GM21423 (cell line): ENCODE measurements at regions not wholly inside any gene's neighbourhood (a gene's known extent, or its start where the extent isn't known, plus 50 kb on each side); places are given as distances from the start of the nearest gene placed in this dataset.
"Not testable (repeated sequence)": the region's sequence is repeated elsewhere in the genome, so short reads cannot be mapped to it uniquely, and the experiment has no call there.

Experiments
- ATAC-seq: cut with Tn5 transposase; IDR thresholded peaks from one replicate; pipeline ENCODE4 v1.9.1; 2021; ENCODE audit warnings: mild to moderate bottlenecking, moderate library complexity; ENCODE audit not compliant: unreplicated experiment

DNA sequence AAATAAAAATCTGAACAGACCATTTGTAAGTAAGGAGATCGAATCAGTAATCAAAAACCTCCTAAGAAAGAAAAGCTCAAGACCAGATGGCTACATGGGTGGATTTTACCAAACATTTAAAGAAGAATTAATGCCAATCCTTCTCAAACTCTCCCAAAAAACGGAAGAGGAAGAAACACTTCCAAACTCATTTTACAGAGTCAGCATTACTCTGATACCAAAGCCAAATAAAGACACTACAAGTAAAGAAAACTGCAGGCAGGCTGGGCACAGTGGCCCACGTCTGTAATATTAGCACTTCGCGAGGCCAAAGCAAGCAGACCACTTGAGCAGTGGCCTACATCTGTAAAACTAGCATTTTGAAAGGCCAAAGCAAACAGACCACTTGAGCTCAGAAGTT, 159.8 kb downstream of the DPY19L2 start:
- ATAC-seq, result no peak

DNA sequence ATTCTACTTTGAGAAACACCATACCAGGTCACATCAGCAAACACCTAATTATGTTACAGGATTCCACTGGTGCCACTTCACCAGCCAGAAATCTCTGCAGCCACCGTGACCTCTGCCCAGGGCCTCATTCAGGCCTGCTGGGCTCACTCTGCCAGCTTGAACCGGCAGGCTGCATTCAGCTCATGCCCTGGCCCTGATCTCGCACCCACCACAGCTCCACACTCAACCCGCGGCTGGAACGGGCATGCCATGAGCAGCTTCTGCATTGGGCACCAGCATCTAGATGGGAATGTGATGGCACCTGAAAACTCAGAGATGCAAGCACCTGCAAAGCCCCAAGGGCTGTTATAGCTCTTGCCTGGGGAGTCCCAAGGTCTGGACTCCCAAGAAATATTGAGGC, 168.7 kb downstream of the DPY19L2 start:
- no peak for ATAC-seq

DNA sequence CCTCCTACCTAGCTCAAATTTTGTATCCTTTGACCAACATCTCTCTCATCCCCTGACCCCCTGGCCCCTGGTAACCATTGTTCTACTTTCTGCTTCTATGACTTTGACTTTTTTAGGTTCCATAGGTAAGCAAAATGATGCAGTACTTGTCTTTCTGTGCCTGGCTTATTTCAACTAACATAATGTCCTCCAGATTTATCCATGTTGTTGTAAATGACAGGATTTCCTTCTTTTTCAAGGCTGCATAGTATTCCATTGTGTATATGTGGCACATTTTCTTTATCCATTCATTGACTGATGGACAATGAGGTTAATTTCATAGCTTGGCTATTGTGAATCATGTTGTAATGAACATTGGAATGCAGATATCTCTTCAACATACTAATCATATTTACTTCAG, 170.1 kb downstream of the DPY19L2 start:
- no peak for ATAC-seq

DNA sequence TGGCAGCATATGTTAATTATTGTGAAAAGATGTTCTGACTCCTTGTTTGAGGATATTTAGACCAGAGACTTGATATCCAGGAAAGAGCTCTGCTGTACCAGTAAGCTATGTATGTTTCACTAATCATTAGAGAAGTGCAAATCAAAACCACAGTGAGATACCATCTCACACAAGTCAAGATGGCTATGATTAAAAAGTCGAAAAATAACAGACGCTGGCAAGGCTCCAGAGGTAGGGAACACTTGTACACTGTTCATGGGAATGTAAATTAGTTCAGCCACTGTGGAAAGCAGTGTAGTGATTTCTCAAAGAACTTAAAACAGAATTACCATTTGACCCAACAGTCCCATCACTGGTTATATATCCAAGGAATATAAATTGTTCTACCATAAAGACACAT, 171.6 kb downstream of the DPY19L2 start:
- ATAC-seq, result no peak

DNA sequence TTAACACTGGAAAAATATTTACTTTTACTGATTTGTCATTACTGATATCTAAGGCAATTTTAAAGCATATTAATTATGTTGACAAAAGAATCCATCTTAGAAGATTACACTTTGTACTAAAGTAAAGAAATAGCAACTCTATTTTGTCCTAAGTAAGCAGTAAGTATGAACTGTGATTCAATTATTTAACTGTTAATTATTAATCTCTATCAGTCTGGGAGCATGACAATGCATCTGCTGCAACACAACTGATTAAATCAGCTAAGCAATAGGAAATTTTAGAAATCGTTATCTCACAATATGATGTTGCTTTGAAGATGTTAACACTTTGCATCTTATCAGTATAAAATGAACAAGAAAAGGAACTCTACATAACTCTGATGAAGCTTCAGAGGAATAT, 172.3 kb downstream of the DPY19L2 start:
- no peak for ATAC-seq

DNA sequence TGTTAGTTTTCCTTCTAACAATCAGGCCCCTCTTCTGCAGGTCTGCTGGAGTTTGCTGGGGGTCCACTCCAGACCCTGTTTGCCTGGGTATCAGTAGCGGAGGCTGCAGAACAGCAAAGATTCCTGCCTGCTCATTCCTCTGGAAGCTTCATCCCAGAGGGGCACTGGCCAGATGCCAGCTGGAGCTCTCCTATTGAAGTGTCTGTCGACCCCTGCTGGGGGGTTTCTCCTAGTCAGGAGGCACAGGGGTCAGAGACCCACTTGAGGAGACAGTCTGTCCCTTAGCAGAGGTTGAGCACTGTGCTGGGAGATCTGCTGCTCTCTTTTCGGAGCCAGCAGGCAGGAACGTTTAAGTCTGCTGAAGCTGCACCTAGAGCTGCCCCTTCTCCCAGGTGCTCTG, 174.9 kb downstream of the DPY19L2 start:
- ATAC-seq, result not testable (repeated sequence)

DNA sequence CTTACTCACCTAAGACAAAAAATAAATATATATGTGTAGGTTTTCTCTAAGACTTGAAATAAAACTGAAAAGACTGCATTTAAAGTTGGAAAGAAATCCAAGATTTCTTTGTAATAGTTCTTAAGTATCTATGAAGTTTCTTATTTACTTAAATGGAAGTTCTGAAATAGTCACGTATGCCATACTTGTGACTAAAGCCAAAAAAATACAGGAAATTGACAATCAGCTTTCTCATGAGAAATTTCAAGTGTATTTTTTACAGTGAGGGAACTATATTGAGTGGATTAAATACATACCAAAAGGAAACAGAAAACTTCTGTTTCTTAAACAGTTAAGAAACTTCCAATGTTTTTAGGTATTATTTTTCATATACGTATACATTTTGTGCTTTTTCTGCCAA, 188.1 kb downstream of the DPY19L2 start:
- ATAC-seq, result no peak

DNA sequence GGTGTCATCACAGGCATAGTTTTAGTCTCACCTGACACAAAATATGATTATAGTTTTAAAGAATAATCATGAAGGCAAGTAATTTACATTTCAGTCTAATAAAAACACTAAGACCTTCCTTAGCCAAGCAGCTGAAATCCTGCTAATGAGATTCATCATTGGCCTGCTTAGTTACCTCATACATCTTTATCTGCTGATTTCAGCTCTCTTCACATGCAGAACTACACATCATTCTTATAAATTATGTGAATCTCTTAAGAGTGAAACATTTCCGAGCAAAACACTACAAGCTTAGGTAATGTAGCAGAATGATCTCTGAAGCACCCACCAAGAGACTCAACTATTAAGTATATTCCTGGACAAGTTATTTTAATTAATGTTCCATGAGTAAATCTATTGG, 198.1 kb downstream of the DPY19L2 start:
- no peak for ATAC-seq

DNA sequence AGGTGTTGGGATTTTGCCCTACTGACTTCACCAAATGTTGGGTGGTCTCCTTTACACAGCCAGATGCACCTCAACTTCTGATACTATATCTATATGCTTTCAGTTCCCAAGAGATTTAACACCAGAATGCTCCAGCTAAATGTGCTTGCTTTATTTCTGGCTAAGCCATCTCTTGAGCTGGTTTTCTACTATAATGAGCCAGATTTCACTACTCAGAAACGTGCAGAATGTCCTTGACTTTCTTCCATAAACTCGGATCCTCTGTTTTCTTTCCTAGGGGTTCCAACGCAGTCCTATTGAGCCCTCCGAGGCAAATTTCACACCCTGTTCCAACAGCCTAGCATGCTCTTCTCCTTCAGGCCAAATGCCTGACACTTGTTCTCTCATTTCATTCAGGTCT, 200.3 kb downstream of the DPY19L2 start:
- ATAC-seq, result no peak

DNA sequence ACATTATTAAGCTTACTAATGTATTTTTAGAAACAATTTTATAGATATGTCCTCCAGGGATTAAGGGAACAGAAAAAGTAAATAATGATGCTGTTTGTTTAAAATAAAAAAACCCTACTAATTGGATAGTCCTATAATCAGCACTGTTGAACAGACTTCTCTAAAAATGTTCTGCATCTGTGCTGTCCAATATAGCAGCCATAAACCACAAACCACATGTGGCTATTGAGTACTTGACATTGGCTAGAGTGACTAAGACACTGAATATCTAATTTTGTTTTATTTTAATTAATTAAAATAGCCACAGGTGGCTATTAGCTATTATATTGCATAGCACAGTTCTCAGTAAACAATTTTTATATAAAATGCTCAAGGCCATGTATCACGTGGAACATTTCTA, 210.4 kb downstream of the DPY19L2 start:
- no peak for ATAC-seq

DNA sequence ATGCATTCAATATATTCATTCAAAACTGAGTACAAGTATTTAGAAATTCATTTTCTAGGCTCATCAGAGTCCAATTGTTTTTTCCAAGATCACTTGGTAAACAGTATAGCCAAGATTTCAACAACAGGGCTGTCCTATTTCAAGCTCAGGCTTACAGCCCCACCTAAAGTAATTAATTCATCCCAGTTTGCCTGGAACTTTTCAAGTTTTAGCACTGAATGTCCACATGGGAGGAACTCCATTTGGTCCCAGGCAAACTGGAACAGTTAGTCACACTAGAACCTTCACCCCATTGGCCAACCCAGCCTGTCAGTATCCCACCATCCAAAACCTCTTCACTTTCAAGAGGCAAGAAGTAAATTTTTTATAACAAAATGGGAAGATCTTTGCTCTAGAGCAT, 210.9 kb downstream of the DPY19L2 start:
- no peak for ATAC-seq

DNA sequence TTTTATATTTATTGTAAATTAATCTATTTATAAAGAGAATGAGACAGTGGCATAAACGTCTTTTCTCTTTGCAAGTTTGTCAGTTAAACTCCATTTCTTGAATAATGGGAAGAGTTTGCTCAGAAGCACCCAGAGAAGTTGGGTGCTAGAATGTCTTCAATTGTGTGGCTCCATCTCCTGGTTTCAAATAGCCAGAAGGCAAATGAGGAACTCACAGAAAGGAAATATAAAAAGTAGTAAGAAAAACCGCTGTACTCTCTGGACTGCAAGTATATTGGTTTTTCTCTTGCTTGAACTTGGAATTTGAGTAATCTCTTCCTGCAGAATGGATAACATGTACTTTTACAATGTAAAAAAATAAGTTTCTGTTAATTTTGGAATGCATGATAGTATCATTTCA, 217.5 kb downstream of the DPY19L2 start:
- no peak for ATAC-seq

DNA sequence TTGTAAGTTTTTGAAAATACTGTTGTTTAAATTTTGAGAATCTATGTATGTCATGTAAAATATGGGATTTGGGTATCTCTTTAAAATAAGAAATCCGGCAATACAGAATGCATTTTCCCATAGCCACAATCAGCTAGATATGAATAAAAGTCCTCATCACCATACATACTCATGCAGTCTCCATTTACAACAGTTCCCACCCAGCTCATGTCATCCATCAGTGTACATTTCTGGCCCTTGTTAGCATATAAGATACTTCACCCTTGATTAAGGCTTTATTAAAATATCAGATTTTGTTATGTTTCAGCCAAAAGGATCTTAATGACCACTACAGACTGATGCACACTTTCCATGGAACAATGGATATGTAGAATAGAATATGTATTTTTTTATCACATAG, 218.0 kb downstream of the DPY19L2 start:
- ATAC-seq, result no peak

DNA sequence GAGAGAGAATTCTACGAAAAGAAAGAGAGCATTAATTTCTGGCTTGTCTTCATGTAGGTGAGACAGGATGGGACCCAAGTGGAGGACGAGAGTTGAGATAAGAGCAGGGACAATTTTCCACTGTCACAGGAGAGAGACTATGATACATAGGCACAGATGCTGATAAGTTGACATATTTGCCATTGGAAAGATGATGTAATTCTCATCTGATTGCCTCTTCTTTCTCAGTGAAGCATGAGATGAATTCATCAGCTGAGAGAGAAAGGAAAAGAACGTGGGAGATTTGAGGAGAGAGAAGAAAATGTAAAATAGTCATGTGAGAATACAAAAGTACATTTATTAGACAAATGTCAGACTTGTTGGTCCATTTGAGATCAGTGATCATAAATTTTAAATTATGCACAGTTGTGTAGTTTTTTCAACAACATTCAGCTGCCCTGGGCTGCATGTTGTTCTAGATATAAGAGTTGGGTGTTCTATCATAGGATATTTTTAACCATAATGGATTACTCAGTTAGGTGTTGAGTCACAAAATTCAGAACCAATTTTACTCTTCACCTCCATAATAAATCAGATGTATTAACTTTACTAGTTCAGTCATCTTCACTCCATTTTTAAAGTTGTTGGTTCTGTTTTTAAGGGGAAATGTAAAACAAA, 222.9 kb downstream of the DPY19L2 start:
- ATAC-seq, result no peak

DNA sequence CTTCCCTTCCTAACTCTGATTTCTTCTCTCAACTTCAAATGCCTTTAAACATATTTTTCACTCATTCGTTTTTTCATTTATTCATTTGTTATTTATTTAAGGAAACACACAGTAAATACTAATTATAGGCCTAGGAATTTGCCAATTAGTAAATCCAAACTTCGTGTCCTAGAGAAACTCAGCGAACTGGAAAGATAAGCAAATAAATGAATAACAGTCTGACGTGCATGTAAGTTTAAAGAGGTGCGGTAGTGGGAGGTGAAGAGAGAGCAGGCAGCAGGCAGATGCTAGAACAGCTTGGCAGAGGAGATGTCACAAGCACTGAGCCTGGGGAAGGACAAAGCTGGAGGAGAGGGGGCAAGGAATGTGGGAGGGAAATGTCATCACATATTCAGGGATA, 228.2 kb downstream of the DPY19L2 start:
- no peak for ATAC-seq

DNA sequence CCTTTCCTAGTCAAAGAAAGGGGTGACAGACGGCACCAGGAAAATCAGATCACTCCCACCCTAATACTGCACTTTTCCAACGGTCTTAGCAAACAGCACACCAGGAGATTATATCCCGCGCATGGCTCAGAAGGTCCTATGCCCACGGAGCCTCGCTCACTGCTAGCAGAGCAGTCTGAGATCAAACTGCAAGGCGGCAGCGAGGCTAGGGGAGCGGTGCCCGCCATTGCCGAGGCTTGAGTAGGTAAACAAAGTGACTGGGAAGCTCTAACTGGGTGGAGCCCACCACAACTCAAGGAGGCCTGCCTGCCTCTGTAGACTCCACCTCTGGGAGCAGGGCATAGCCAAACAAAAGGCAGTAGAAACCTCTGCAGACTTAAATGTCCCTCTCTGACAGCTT, 233.9 kb downstream of the DPY19L2 start:
- not testable (repeated sequence) for ATAC-seq

DNA sequence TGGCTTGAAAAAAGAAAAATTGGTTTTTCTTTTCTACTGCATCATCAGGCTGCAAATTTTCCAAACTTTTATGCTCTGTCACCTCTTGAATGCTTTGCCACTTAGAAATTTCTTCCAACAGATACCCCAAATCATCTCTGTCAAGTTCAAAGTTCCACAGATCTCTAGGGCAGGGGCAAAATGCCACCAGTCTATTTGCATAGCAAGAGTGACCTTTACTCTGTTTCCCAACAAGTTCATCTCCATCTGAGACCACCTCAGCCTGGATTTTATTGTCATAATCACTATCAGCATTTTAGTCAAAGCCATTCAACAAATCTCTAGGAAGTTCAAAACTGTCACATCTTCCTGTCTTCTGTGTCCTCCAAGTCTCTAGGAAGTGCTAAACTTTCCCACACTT, 240.3 kb downstream of the DPY19L2 start:
- not testable (repeated sequence) for ATAC-seq

DNA sequence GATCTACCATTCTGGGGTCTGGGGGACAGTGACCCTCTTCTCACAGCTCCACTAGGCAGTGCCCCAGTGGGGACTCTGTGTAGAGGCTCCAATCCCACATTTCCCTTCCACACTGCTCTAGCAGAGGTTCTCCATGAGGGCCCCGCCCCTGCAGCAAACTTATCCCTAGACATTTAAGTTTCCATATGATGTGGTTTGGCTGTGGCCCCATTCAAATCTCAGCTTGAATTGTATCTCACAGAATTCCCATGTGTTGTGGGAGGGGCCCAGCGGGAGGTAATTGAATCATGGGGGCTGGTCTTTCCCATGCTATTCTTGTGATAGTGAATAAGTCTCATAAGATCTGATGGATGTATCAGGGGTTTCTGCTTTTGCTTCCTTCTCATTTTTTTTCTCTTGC, 241.3 kb downstream of the DPY19L2 start:
- ATAC-seq, result not testable (repeated sequence)

DNA sequence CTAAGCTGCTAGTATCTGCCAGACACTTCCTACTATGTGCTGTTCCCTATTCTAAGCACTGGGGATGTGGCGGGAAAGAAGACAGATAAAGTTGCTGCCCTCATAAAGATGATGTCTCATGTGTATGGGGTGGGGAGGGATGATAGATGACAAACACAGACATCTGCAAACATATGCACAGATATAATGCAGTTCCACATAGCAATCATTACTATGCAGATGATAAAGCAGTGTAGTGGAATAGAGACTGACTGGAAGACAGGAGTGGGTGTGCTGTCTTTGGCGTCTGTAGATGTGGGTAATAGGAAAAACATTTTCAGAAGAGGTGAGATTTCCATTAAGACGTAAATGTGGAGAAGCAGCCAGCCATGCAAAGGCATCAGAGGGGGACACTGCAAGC, 243.6 kb downstream of the DPY19L2 start:
- no peak for ATAC-seq

DNA sequence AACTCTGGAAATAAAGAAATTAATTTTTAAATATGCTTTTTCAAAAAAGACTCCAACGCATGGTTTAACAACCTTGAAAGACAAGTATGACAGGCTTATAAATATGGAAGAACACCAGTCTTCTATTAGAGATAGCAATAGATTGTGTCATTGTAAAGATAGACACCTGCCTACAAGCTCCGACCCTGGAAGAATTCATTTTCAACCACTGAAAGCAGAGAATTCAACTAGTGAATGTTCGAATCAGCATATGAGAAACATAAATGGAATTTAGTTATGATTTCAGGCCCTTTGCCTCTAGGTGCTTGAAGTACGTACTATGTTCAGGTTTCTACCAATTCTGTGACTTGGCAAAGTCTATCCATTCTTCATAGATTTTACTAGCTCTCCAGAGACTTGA, 244.5 kb downstream of the DPY19L2 start:
- no peak for ATAC-seq

DNA sequence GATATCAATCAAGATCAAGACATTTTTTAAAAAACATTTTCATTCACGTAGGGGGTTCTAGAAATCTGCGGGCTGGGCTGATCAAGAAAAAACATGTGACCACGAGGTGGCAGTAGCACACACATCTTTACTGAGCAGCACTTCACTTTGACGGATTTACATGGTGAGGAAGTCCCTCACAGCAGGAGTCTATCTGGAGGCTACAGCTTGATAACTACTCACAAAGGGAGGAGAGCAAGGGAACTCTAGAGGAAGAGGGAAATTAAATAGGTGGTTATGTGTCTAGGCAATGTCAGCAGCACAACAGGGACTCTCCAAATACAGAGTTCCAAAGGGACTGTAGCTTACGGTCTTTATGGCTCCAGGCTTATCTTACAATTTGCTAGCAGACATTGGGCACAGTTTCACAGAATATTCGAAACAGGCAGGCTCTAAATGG, 248.1 kb downstream of the DPY19L2 start:
- peak; percentile 78 for ATAC-seq

DNA sequence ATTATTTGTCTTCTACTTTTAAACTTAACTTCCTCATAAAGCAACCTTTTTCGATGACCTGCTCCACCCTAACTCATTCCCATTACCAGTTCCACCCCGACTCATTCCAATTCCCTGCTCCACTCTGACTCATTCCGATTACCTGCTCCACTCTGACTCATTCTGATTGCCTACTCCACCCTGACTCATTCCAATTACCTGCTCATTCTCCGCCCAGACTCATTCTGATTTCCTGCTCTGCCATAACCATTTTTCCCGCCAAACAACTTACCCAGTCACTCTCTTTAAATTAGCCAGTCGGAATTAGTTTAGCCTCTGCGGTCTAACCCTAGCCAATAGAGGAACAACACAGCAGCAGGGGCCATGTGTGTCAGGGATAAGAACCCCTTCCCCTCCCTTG, 249.1 kb downstream of the DPY19L2 start:
- ATAC-seq, result no peak

DNA sequence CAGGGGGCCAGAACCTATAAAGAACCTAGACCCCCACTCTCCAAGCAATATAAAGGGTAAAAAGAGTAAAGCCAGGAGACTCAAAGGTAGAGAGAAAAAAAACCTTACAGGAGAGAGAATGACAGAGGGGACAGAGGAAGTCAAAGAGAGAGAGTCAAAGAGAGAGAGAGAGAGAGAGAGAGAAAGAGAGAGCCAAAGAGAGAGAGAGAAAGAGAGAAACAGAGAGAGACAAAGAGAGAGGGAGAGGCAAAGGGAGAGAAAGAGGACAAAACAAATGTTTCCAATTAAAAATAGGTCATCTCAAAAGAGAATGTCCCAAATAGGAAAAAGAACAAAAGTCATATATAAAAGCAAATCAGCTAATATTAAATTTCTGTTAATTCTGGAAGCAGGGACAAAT, 251.5 kb downstream of the DPY19L2 start:
- ATAC-seq, result no peak
